ENCODE measurements at regions not wholly inside any gene's neighbourhood (a gene's known extent, or its start where the extent isn't known, plus 50 kb on each side); places are given as distances from the start of the nearest gene placed in this dataset.
A peak's percentile ranks its signal among the peaks of the same experiment; 100 is the strongest.

DNA sequence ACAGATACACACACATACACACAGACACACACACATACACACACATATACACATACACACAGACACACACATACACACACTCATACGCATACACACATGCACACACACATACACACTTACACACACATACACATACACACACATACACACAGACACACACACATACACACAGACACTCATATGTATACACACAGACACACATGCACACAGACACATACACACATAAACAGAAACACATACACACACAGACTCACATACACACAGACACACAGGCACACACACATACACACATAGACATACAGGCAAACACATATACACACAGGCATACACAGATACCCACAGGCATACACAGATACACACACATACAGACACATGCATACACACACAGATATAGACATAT lies 143.9 kb upstream of the LYZL2 start (continued):
- TF ChIP-seq ZNF646 (CRISPR knock-in tag; IDR thresholded peaks at IDR 0.05) = peak; percentile 77

DNA sequence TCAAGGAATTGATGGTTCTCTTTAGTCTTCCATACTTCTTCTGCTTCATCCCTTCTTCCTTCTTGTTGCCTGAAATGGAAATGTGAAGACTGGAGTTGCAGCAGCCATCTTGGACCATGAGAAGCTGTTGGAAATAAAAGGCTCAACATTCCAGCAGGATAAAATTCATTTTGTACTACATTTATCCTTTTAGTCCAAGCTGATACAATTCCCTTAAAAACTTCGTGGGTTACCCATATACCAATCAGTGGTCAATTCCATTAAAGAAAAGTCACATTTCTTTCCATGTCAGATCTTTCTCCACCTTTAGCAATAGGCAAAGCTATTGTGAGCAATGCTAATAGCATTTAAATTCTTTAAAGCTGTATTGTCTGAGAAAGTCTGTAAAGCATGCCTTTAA lies 141.3 kb upstream of the LYZL2 start:
- BruUV-seq (replicated peaks) = no TSS peak
- Histone ChIP-seq H3K79me2 (ENCODE audit: insufficient read depth, low read length) (no peaks in the 10 kb centered on the region), H3K36me3 (replicated peaks in 1 of 2; ENCODE audit: control insufficient read depth in 1 of 2, insufficient read depth in 2 of 2, low read length in 2 of 2) (no peaks in the 10 kb centered on the region), H3K27me3 (ENCODE audit: control insufficient read depth in 1 of 2, insufficient read depth in 2 of 2, low read length in 2 of 2) (peaks cover 3 to 32% of the 10 kb centered on the region in 2 experiments), H3K9ac (ENCODE audit: insufficient read depth, low read depth, low read length) (no peak overlapping the region), H4K20me1 (ENCODE audit: insufficient read depth, low read length) (no peaks in the 10 kb centered on the region), H2AFZ (ENCODE audit: low read length) (no peak overlapping the region), H3K4me2 (ENCODE audit: low read depth, low read length) (no peak overlapping the region), H3K27ac (ENCODE audit: extremely low read length, insufficient read depth, low read length) (no peak overlapping the region), H3K4me1 (ENCODE audit: insufficient read depth, low read length) (no peaks in the 10 kb centered on the region), H3K4me3 (replicated peaks in 1 of 3; ENCODE audit: insufficient read depth in 1 of 3, low read depth in 2 of 3, low read length in 3 of 3) (no peak overlapping the region), H3K9me3 (ENCODE audit: low read length) (peaks cover 21% of the 10 kb centered on the region)
- no peak for DNase-seq (ENCODE audit: low spot score)
- 0% methylated on average over 1 of the region's 1 CpG for WGBS (ENCODE audit: low lambda C conversion rate)
- CTCF ChIA-PET (ENCODE audit: low intra/inter-chr PET ratio, low total read pairs) = no interaction called here
- intact Hi-C loops (cut with micrococcal nuclease; ENCODE audit: unreplicated experiment) = no loop called here
- no peak for FAIRE-seq
- POLR2A ChIA-PET = no interaction called here
- no peak for ATAC-seq
- TF ChIP-seq SSRP1 (CRISPR knock-in tag; IDR thresholded peaks at IDR 0.05) = no peak
- no peak for TF ChIP-seq ZNF569 (CRISPR knock-in tag; IDR thresholded peaks at IDR 0.05; ENCODE audit: borderline replicate concordance)
- TF ChIP-seq ZFYVE20 (CRISPR knock-in tag; IDR thresholded peaks at IDR 0.05; ENCODE audit: borderline replicate concordance, low read depth) = no peak
- no peak for TF ChIP-seq RNF2 (conservative IDR thresholded peaks at IDR 0.05; ENCODE audit: low read depth)
- TF ChIP-seq ZNF839 (CRISPR knock-in tag; IDR thresholded peaks at IDR 0.05; ENCODE audit: borderline replicate concordance) = no peak
- no peak for TF ChIP-seq ZNF672 (CRISPR knock-in tag; IDR thresholded peaks at IDR 0.05)
- in situ Hi-C loops (cut with HindIII; ENCODE audit: extremely low pct_ligation_motif_present, low pct_unique_long_range_greater_than_20kb) = no loop called here

Measured in HepG2 (cell line).